Suppressor macrophage treated with lipopolysaccharide for 1 hour (primary cell): ENCODE measurements at regions not wholly inside any gene's neighbourhood (a gene's known extent, or its start where the extent isn't known, plus 50 kb on each side); places are given as distances from the start of the nearest gene placed in this dataset.
A peak's percentile ranks its signal among the peaks of the same experiment; 100 is the strongest.
"Not testable (repeated sequence)": the region's sequence is repeated elsewhere in the genome, so short reads cannot be mapped to it uniquely, and the experiment has no call there.

ENCODE experiments used
- DNase-seq, 3 donors: peaks; one replicate each; pipeline ENCODE4 v3.0.0-alpha.2; 2020 to 2022

- no peak for DNase-seq
These were observed 80.8 kb upstream of the PAX2 start for GRCh38 chr10:100664316-100665149.

- not testable (repeated sequence) for DNase-seq
These were observed 78.7 kb upstream of the PAX2 start for GRCh38 chr10:100666634-100667033.

- no peak for DNase-seq
These were observed 75.8 kb upstream of the PAX2 start for GRCh38 chr10:100669616-100670015.

- DNase-seq: no peak
These were observed 75.0 kb upstream of the PAX2 start for GRCh38 chr10:100670368-100670767.

GRCh38 chr10:100670828-100671479 is 74.4 kb upstream of the PAX2 start:
- peak; percentile 56 to 88 (median 76) for DNase-seq

GRCh38 chr10:100672199-100672598 is 73.2 kb upstream of the PAX2 start:
- DNase-seq: no peak

GRCh38 chr10:100677290-100677945 is 68.0 kb upstream of the PAX2 start:
- no peak for DNase-seq

- DNase-seq: no peak
These were observed 66.1 kb upstream of the PAX2 start for GRCh38 chr10:100679327-100679726.

- DNase-seq: no peak
These were observed 62.4 kb upstream of the PAX2 start for GRCh38 chr10:100683004-100683403.

GRCh38 chr10:100683545-100684300 is 61.7 kb upstream of the PAX2 start:
- DNase-seq: no peak

- DNase-seq: no peak
These were observed 60.6 kb upstream of the PAX2 start for GRCh38 chr10:100684688-100685235.

GRCh38 chr10:100685331-100685730 is 60.1 kb upstream of the PAX2 start:
- DNase-seq: no peak

GRCh38 chr10:100687143-100688003 is 58.0 kb upstream of the PAX2 start:
- no peak for DNase-seq

- no peak for DNase-seq
These were observed 57.2 kb upstream of the PAX2 start for GRCh38 chr10:100688201-100688600.

GRCh38 chr10:100693821-100694220 is 51.6 kb upstream of the PAX2 start:
- no peak for DNase-seq
